ENCODE measurements at regions not wholly inside any gene's neighbourhood (a gene's known extent, or its start where the extent isn't known, plus 50 kb on each side); places are given as distances from the start of the nearest gene placed in this dataset.

DNA sequence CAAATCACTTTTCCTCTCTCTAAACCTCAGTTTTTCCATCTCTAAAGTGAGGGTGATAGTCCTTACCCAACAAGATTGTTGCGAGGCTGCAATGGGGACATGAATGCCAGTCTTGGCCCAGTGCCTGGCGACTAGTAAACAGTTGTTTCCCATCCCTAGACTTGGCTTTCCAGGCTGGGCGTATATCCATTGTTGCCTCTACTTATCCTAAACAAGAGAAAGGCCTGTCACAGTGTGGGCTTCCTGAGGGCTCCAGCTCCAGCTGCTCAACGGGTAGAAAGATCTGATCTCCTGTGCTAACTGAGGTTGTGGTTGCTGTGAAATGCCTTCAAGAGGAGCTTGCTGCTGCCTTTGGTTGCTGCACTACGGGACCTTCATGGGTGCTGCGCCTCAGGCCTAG is 142.0 kb downstream of the NSG2 start:
- 78 to 83% (median 78%) methylated on average over 6 of the region's 6 CpGs for WGBS, 3 donors
- Histone ChIP-seq H3K9me3 (no peaks in the 10 kb centered on the region), H3K4me3 (no peak overlapping the region), H3K4me1 (ENCODE audit: insufficient read depth) (no peaks in the 10 kb centered on the region), H3K27me3 (no peaks in the 10 kb centered on the region), H3K36me3 (no peaks in the 10 kb centered on the region), H3K27ac (no peak overlapping the region)
- intact Hi-C loops (cut with DNase I): no loop called here
- DNase-seq: no peak
- TF ChIP-seq, protein P1, sequence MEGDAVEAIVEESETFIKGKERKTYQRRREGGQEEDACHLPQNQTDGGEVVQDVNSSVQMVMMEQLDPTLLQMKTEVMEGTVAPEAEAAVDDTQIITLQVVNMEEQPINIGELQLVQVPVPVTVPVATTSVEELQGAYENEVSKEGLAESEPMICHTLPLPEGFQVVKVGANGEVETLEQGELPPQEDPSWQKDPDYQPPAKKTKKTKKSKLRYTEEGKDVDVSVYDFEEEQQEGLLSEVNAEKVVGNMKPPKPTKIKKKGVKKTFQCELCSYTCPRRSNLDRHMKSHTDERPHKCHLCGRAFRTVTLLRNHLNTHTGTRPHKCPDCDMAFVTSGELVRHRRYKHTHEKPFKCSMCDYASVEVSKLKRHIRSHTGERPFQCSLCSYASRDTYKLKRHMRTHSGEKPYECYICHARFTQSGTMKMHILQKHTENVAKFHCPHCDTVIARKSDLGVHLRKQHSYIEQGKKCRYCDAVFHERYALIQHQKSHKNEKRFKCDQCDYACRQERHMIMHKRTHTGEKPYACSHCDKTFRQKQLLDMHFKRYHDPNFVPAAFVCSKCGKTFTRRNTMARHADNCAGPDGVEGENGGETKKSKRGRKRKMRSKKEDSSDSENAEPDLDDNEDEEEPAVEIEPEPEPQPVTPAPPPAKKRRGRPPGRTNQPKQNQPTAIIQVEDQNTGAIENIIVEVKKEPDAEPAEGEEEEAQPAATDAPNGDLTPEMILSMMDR (IDR thresholded peaks at IDR 0.05): no peak
- no peak for TF ChIP-seq EP300 (IDR thresholded peaks at IDR 0.05)
- no peak for TF ChIP-seq POLR2A (IDR thresholded peaks at IDR 0.05)

DNA sequence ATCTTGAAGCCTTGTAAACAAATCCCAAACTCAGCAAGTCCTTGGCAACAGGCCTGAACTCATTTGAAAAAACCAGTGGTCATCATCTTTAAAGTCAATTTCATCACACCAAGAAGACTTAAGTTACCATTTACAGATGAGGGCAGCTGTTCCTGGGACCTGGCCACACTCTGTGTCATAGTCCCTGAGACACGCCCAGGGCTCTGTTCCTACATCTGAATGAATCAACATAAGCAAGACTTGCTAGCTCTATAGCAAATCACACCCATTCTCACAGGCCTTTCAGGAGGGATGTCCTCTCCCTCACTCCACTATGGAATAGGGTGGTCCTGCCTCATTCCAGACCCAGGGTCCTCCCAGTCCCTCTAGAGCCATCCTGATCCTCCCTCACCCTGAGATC is 142.8 kb downstream of the NSG2 start:
- TF ChIP-seq POLR2A (IDR thresholded peaks at IDR 0.05): no peak
- TF ChIP-seq, protein P1 (IDR thresholded peaks at IDR 0.05): no peak
- no peak for TF ChIP-seq EP300 (IDR thresholded peaks at IDR 0.05)
- Histone ChIP-seq H3K4me1 (ENCODE audit: insufficient read depth) (no peaks in the 10 kb centered on the region), H3K9me3 (no peaks in the 10 kb centered on the region), H3K36me3 (no peaks in the 10 kb centered on the region), H3K4me3 (no peak overlapping the region), H3K27me3 (no peaks in the 10 kb centered on the region), H3K27ac (no peak overlapping the region)
- intact Hi-C loops (cut with DNase I): no loop called here
- 90 to 94% (median 93%) methylated on average over 1 of the region's 1 CpG for WGBS, 3 donors
- DNase-seq: no peak

DNA sequence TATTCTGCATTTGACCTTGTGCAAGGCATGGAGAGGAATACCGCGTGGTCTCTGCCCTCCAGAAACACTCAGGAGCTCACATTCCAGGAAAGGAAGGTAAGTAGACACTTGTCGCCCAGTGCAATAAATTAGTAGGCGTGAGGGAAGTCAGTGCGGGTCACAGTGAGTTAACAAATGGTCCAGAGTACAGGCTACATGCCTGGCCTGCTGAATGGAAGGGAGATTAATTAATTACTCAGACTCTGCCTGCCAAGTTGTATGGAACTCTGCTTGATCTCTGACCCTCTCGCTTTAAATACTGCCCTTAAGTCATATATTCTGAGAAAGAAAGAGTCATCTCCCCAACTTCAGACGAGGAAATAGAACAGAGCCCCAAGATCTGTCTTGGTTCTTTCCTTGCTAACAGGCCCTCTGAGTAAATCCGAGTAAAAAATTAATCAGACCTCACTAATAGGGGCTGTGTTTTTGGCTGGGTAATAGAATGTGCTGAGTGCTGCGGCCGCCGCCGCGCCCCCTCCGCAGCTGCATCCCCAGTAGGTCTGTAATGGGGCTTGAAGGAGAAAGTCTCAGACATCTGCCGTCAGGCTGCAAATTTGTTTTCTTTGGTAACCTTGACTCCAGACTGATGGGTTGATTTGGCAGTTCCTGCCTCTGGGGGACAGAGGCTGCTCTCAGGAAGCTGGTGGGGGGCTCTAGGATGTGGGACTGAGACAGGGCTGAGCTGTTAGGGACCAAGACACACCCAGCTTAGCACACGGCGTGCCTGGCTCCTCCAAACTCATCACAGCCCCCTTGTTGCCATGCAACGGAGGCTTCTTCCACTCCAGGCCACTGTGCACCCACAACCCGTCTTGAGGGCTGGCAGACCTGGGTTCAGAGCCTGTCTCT is 144.4 kb downstream of the NSG2 start:
- Histone ChIP-seq H3K27me3 (no peaks in the 10 kb centered on the region), H3K27ac (no peak overlapping the region), H3K9me3 (no peaks in the 10 kb centered on the region), H3K4me1 (ENCODE audit: insufficient read depth) (no peaks in the 10 kb centered on the region), H3K36me3 (no peaks in the 10 kb centered on the region), H3K4me3 (no peak overlapping the region)
- TF ChIP-seq POLR2A (IDR thresholded peaks at IDR 0.05): no peak
- TF ChIP-seq EP300 (IDR thresholded peaks at IDR 0.05): no peak
- TF ChIP-seq, protein P1 (IDR thresholded peaks at IDR 0.05): no peak
- intact Hi-C loops (cut with DNase I): no loop called here
- no peak for DNase-seq
- WGBS, 3 donors: 32 to 37% (median 35%) methylated on average over 19 of the region's 19 CpGs

DNA sequence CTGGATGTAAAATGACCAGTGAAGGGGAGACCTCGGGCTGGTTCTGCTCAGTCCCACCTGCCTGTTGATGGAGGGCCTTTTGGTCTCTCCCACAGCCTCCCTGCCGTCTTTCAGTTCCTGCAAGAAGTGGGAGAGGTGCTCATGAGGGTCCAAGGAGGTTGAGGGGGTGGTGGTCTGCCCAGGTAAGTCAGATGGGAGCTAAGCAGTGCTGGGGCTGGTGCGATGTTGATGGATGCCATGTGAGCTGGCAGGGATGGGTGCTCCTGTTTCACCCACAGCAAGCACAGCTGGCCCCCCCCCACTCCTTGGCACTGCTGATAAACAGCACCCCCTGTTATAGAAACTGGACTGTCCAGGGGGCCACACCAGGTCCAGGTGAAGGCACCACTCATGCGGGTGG is 145.6 kb downstream of the NSG2 start:
- H3K27me3 ChIP-seq: no peaks in the 10 kb centered on the region
- no peak for DNase-seq
- no peak overlapping the region for H3K27ac ChIP-seq
- intact Hi-C loops (cut with DNase I): no loop called here
- TF ChIP-seq, protein P1 (IDR thresholded peaks at IDR 0.05): no peak
- TF ChIP-seq POLR2A (IDR thresholded peaks at IDR 0.05): no peak
- no peak for TF ChIP-seq EP300 (IDR thresholded peaks at IDR 0.05)
- 82 to 84% (median 83%) methylated on average over 4 of the region's 4 CpGs for WGBS, 3 donors
- no peaks in the 10 kb centered on the region for H3K4me1 ChIP-seq (ENCODE audit: insufficient read depth)
- H3K4me3 ChIP-seq: no peak overlapping the region
- no peaks in the 10 kb centered on the region for H3K9me3 ChIP-seq
- no peaks in the 10 kb centered on the region for H3K36me3 ChIP-seq
